DOHH2 (cell line): ENCODE measurements at regions not wholly inside any gene's neighbourhood (a gene's known extent, or its start where the extent isn't known, plus 50 kb on each side); places are given as distances from the start of the nearest gene placed in this dataset.

Experiments
- H3F3A ChIP-seq: fragments of 200-600 bp; sonication (generic), shearing (Covaris generic); 2 replicates; pipeline ENCODE4 v1.6.0; 2016; ENCODE audit warnings: antibody characterized with exemption, mild to moderate bottlenecking; ENCODE audit not compliant: control insufficient read depth, insufficient read depth
- H3K27ac ChIP-seq: fragments of 200-600 bp; sonication (generic); 2 replicates; pipeline ENCODE4 v1.5.1; 2014; ENCODE audit warnings: low read depth, mild to moderate bottlenecking, low read length, moderate library complexity
- H3K27me3 ChIP-seq: fragments of 200-600 bp; sonication (generic); 2 replicates; pipeline ENCODE4 v1.6.1; 2014; ENCODE audit warnings: mild to moderate bottlenecking, low read length, mixed read lengths; ENCODE audit not compliant: control insufficient read depth
- H3K36me3 ChIP-seq: fragments of 200-600 bp; sonication (generic); 2 replicates; pipeline ENCODE4 v1.6.1; 2014; ENCODE audit warnings: mild to moderate bottlenecking, low read length, moderate library complexity, mixed read lengths; ENCODE audit not compliant: control insufficient read depth
- H3K4me1 ChIP-seq: fragments of 200-600 bp; sonication (generic); 2 replicates; pipeline ENCODE4 v1.6.1; 2014; ENCODE audit warnings: mild to moderate bottlenecking, low read length, mixed read lengths; ENCODE audit not compliant: control insufficient read depth
- H3K4me2 ChIP-seq: fragments of 200-600 bp; sonication (generic); 2 replicates; pipeline ENCODE4 v1.6.0; 2014; ENCODE audit warnings: mild to moderate bottlenecking, low read length, moderate library complexity
- H3K4me3 ChIP-seq: fragments of 200-600 bp; sonication (generic); 2 replicates; pipeline ENCODE4 v1.5.1; 2014; ENCODE audit warnings: mild to moderate bottlenecking, low read length, mixed read lengths
- H3K79me2 ChIP-seq: fragments of 200-600 bp; sonication (generic); 2 replicates; pipeline ENCODE4 v1.6.1; 2014; ENCODE audit warnings: mild to moderate bottlenecking, low read length, mixed read lengths; ENCODE audit not compliant: control insufficient read depth
- H3K9me2 ChIP-seq: fragments of 200-600 bp; sonication (generic); replicated peaks from 2 replicates; pipeline ENCODE4 v1.6.1; 2014; ENCODE audit warnings: mild to moderate bottlenecking, low read length, mixed read lengths; ENCODE audit not compliant: control insufficient read depth
- H3K9me3 ChIP-seq: fragments of 200-600 bp; sonication (generic); 2 replicates; pipeline ENCODE4 v1.6.1; 2014; ENCODE audit warnings: antibody characterized with exemption, low read length, mixed read lengths; ENCODE audit not compliant: control insufficient read depth, insufficient read depth
- H4K20me1 ChIP-seq: fragments of 200-600 bp; sonication (generic); 2 replicates; pipeline ENCODE4 v1.6.0; 2014; ENCODE audit warnings: low read depth, mild to moderate bottlenecking, antibody characterized with exemption, low read length, moderate library complexity; ENCODE audit not compliant: control insufficient read depth, insufficient read depth
- CTCF ChIP-seq: fragments of 200-600 bp; sonication (generic); IDR thresholded peaks from one replicate; pipeline ENCODE4 v1.5.1; 2014; ENCODE audit warnings: antibody characterized with exemption, mild to moderate bottlenecking, low read depth, low read length; ENCODE audit not compliant: poor library complexity, severe bottlenecking
- EZH2phosphoT487 ChIP-seq: fragments of 200-600 bp; sonication (generic); IDR thresholded peaks from 2 replicates; pipeline ENCODE4 v1.6.1; 2017; ENCODE audit warnings: borderline replicate concordance, mild to moderate bottlenecking, antibody characterized with exemption, low read length, moderate library complexity, mixed read lengths

- Histone ChIP-seq H3K4me1 (no peaks in the 10 kb centered on the region), H3K27me3 (peaks cover 20% of the 10 kb centered on the region), H3K9me2 (no peaks in the 10 kb centered on the region), H3K4me2 (no peak overlapping the region), H3K9me3 (no peaks in the 10 kb centered on the region), H3F3A (no peaks in the 10 kb centered on the region), H3K4me3 (no peak overlapping the region), H3K27ac (no peak overlapping the region), H4K20me1 (no peaks in the 10 kb centered on the region), H3K36me3 (no peaks in the 10 kb centered on the region), H3K79me2 (no peaks in the 10 kb centered on the region)
- TF ChIP-seq EZH2phosphoT487 (no peak), CTCF (no peak)
These were observed 57.9 kb upstream of the CHCHD3 start for GRCh38 chr7:133139801-133140200.

- H4K20me1 ChIP-seq: no peaks in the 10 kb centered on the region
- H3K27ac ChIP-seq: no peak overlapping the region
- peaks cover 13% of the 10 kb centered on the region for H3K27me3 ChIP-seq
- no peak overlapping the region for H3K4me3 ChIP-seq
- no peaks in the 10 kb centered on the region for H3K79me2 ChIP-seq
- H3K9me3 ChIP-seq: no peaks in the 10 kb centered on the region
- H3K4me1 ChIP-seq: no peaks in the 10 kb centered on the region
- H3F3A ChIP-seq: no peaks in the 10 kb centered on the region
- no peak overlapping the region for H3K4me2 ChIP-seq
- H3K36me3 ChIP-seq: no peaks in the 10 kb centered on the region
- H3K9me2 ChIP-seq: no peaks in the 10 kb centered on the region
- no peak for TF ChIP-seq EZH2phosphoT487
- no peak for TF ChIP-seq CTCF
These were observed 59.2 kb upstream of the CHCHD3 start for GRCh38 chr7:133140994-133141595.

GRCh38 chr7:133150760-133151159 lies 68.9 kb upstream of the CHCHD3 start:
- Histone ChIP-seq H3K36me3 (no peaks in the 10 kb centered on the region), H3K9me3 (no peaks in the 10 kb centered on the region), H3K4me2 (no peak overlapping the region), H3F3A (no peaks in the 10 kb centered on the region), H3K4me3 (no peak overlapping the region), H4K20me1 (no peaks in the 10 kb centered on the region), H3K27me3 (peaks cover 13% of the 10 kb centered on the region), H3K9me2 (no peaks in the 10 kb centered on the region), H3K4me1 (no peaks in the 10 kb centered on the region), H3K27ac (no peak overlapping the region), H3K79me2 (no peaks in the 10 kb centered on the region)
- no peak for TF ChIP-seq EZH2phosphoT487

- H3K27ac ChIP-seq: no peak overlapping the region
- H3K27me3 ChIP-seq: peaks cover 8% of the 10 kb centered on the region; the same call in 1 of the 2 replicates
- H3K9me3 ChIP-seq: no peaks in the 10 kb centered on the region
- no peak overlapping the region for H3K4me2 ChIP-seq
- no peaks in the 10 kb centered on the region for H3F3A ChIP-seq
- H3K79me2 ChIP-seq: no peaks in the 10 kb centered on the region
- TF ChIP-seq CTCF (no peak), EZH2phosphoT487 (no peak)
- no peaks in the 10 kb centered on the region for H3K36me3 ChIP-seq
- H4K20me1 ChIP-seq: no peaks in the 10 kb centered on the region
- no peak overlapping the region for H3K4me3 ChIP-seq
- no peaks in the 10 kb centered on the region for H3K4me1 ChIP-seq
- H3K9me2 ChIP-seq: no peaks in the 10 kb centered on the region
These were observed 71.0 kb upstream of the CHCHD3 start for GRCh38 chr7:133152875-133153274.
